ENCODE measurements at regions not wholly inside any gene's neighbourhood (a gene's known extent, or its start where the extent isn't known, plus 50 kb on each side); places are given as distances from the start of the nearest gene placed in this dataset.

DNA sequence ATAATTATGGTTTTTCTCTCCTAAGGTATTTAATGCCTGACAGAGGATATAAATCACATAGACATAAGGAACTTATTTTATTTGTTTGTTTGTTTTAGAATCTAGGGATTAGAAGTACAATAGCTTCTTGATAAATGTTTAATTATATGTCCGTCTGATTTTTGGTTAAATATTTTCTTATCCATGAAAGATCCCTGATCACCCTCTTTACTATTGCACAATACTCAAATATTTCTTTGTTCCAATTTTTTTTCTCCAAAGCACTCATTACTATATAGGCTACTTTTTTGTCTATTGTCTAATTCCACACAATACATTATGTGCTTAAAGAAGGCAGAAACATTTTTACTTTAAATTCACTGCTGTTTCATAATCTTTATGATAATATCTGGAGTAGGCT is 875.8 kb downstream of the TDRD15 start:
- no peaks in the 10 kb centered on the region for H3K36me3 ChIP-seq (ENCODE audit: insufficient read depth in 1 of 2, low read depth in 1 of 2)
- no peaks in the 10 kb centered on the region for H3K9me3 ChIP-seq
- no peaks in the 10 kb centered on the region for H3K27me3 ChIP-seq (ENCODE audit: insufficient read depth in 3 of 3, low read length in 2 of 3)
- no peak overlapping the region for H3K27ac ChIP-seq
- intact Hi-C loops (cut with DNase I), result no loop called here
- TF ChIP-seq, protein P1, sequence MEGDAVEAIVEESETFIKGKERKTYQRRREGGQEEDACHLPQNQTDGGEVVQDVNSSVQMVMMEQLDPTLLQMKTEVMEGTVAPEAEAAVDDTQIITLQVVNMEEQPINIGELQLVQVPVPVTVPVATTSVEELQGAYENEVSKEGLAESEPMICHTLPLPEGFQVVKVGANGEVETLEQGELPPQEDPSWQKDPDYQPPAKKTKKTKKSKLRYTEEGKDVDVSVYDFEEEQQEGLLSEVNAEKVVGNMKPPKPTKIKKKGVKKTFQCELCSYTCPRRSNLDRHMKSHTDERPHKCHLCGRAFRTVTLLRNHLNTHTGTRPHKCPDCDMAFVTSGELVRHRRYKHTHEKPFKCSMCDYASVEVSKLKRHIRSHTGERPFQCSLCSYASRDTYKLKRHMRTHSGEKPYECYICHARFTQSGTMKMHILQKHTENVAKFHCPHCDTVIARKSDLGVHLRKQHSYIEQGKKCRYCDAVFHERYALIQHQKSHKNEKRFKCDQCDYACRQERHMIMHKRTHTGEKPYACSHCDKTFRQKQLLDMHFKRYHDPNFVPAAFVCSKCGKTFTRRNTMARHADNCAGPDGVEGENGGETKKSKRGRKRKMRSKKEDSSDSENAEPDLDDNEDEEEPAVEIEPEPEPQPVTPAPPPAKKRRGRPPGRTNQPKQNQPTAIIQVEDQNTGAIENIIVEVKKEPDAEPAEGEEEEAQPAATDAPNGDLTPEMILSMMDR (IDR thresholded peaks at IDR 0.05), result no peak
- ATAC-seq (no peak), DNase-seq (no peak)
- H3K4me1 ChIP-seq, result no peaks in the 10 kb centered on the region
- 77 to 87% (median 83%) methylated on average over 1 of the region's 1 CpG for WGBS, 3 donors
- H3K4me3 ChIP-seq, result no peak overlapping the region

DNA sequence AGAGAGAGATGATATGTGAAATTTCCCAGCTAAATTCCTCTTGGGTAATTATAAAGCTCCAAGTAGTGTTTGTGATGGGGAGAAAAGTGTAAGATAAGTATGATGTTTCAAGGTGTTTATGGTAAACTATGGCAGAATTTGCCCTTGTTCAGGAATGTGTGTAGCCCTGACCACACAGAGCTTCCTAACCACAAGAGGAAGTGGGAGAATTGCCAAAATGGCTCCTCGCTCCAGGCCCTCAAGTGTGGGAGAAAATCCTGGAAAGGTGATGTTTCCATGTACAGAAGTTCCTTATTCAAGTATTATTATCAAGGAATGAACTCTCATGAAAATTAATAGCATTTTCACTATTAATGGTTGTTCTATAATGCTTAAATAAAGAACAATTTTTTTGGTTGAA is 878.3 kb downstream of the TDRD15 start:
- intact Hi-C loops (cut with DNase I), result no loop called here
- Histone ChIP-seq H3K27me3 (ENCODE audit: insufficient read depth in 3 of 3, low read length in 2 of 3) (no peaks in the 10 kb centered on the region), H3K4me3 (no peak overlapping the region), H3K4me1 (no peaks in the 10 kb centered on the region), H3K36me3 (ENCODE audit: insufficient read depth in 1 of 2, low read depth in 1 of 2) (no peaks in the 10 kb centered on the region), H3K9me3 (no peaks in the 10 kb centered on the region), H3K27ac (no peak overlapping the region)
- no peak for DNase-seq
- TF ChIP-seq, protein P1 (IDR thresholded peaks at IDR 0.05), result no peak
- WGBS, 3 donors, result 62 to 75% (median 67%) methylated on average over 1 of the region's 1 CpG
- ATAC-seq, result no peak

DNA sequence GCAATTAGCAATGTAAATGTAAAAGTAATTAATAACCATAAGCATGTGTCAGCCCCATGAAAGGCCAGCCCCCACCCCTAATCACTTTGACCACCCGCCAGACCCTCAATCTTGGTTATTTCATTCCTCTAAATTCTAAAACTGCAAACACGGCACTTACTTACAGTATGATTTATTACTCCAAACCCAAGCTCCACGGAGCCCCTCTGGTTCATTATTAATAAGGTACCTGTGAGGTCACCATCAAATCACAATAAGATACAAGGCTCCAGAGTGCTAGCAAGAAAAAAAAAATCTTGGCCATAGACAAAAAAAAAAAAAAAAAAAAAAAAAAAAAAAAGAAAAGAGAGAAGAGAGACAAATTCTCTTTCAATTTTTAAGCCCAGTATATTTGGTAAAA is 879.5 kb downstream of the TDRD15 start:
- Histone ChIP-seq H3K4me1 (no peaks in the 10 kb centered on the region), H3K36me3 (ENCODE audit: insufficient read depth in 1 of 2, low read depth in 1 of 2) (no peaks in the 10 kb centered on the region), H3K27me3 (ENCODE audit: insufficient read depth in 3 of 3, low read length in 2 of 3) (no peaks in the 10 kb centered on the region), H3K9me3 (no peaks in the 10 kb centered on the region), H3K4me3 (no peak overlapping the region), H3K27ac (no peak overlapping the region)
- TF ChIP-seq, protein P1 (IDR thresholded peaks at IDR 0.05), result no peak
- WGBS, 3 donors, result 50 to 57% (median 56%) methylated on average over 3 of the region's 3 CpGs
- intact Hi-C loops (cut with DNase I), result no loop called here
- no peak for ATAC-seq
- DNase-seq, result no peak

DNA sequence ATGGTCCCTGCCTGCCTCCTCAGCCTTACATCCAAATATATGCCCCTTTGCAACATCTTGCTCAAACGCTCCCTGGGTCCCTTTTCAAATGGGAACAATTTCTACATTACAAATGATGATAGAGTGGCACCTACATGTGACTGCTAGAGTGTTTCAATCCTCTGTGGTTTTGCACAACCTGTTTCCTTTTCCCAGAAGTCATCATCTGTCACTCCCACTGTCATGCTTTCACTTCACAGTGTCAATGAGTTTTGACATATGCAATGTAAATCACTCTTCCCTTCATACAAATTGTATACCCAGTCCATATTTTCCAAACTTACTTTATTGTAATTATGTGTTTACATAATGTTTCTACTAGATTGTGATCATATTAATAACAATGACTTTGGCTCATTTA is 887.3 kb downstream of the TDRD15 start:
- Histone ChIP-seq H3K27ac (no peak overlapping the region), H3K4me1 (no peaks in the 10 kb centered on the region), H3K36me3 (ENCODE audit: insufficient read depth in 1 of 2, low read depth in 1 of 2) (no peaks in the 10 kb centered on the region), H3K9me3 (no peaks in the 10 kb centered on the region), H3K27me3 (ENCODE audit: insufficient read depth in 3 of 3, low read length in 2 of 3) (no peaks in the 10 kb centered on the region), H3K4me3 (no peak overlapping the region)
- ATAC-seq (no peak), DNase-seq (no peak)
- intact Hi-C loops (cut with DNase I), result no loop called here
- 65 to 90% (median 86%) methylated on average over 1 of the region's 1 CpG for WGBS, 3 donors
- TF ChIP-seq, protein P1 (IDR thresholded peaks at IDR 0.05), result no peak

DNA sequence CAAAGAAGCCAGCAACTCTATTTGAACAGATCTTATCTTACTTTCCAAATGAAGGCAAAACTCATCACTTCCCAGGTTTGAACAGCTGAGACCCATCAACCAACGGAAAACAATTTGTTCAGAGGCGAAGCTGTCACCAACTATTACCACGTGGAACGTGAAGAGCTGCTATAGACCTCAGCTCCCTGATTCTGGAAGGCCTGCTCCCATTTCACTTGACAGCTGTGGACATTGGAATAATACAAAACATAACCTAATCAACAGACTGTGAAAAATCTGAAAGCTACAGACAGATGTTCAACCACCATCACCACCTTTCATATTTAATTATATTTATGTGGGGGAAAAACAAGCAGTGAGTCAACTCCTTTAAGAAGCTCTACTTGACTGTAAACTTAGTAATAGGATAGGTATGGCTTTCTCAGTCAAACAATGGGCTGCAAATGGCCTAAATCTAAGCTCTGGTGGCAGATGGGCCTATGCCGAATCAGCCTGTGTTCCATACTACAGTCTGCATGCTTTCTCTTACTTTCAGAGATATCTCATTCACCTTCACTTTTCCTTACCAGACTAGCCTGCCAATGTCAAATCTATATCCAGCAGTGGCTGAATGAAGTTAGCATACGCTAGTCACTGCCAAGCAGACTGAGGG is 896.4 kb downstream of the TDRD15 start:
- Histone ChIP-seq H3K36me3 (ENCODE audit: insufficient read depth in 1 of 2, low read depth in 1 of 2) (no peaks in the 10 kb centered on the region), H3K9me3 (no peaks in the 10 kb centered on the region), H3K4me3 (no peak overlapping the region), H3K27me3 (ENCODE audit: insufficient read depth in 3 of 3, low read length in 2 of 3) (no peaks in the 10 kb centered on the region), H3K4me1 (no peaks in the 10 kb centered on the region), H3K27ac (no peak overlapping the region)
- TF ChIP-seq, protein P1 (IDR thresholded peaks at IDR 0.05), result no peak
- no peak for ATAC-seq
- intact Hi-C loops (cut with DNase I), result no loop called here
- 31 to 51% (median 43%) methylated on average over 6 of the region's 6 CpGs for WGBS, 3 donors
- no peak for DNase-seq

Measured in psoas muscle (tissue), 7 donors.